ENCODE measurements at regions not wholly inside any gene's neighbourhood (a gene's known extent, or its start where the extent isn't known, plus 50 kb on each side); places are given as distances from the start of the nearest gene placed in this dataset.

- CTCF ChIA-PET: no interaction called here
- POLR2A ChIA-PET (ENCODE audit: unreplicated experiment): no interaction called here
- H3K9me2 ChIP-seq (ENCODE audit: insufficient read depth): no peaks in the 10 kb centered on the region
- no peak for DNase-seq
- H4K20me1 ChIP-seq (ENCODE audit: insufficient read depth): no peaks in the 10 kb centered on the region
- no peaks in the 10 kb centered on the region for H3F3A ChIP-seq (ENCODE audit: insufficient read depth, low read depth)
- intact Hi-C loops (cut with micrococcal nuclease; ENCODE audit: unreplicated experiment): no loop called here
- no peaks in the 10 kb centered on the region for H3K4me1 ChIP-seq (replicated peaks; ENCODE audit: insufficient read depth)
- no peaks in the 10 kb centered on the region for H3K9me3 ChIP-seq (ENCODE audit: insufficient read depth, low read depth)
- BruUV-seq (replicated peaks): no TSS peak
- H3K27me3 ChIP-seq (ENCODE audit: insufficient read depth, low read depth): peaks cover 97% of the 10 kb centered on the region
- H3K4me2 ChIP-seq: no peak overlapping the region
- H3K36me3 ChIP-seq (ENCODE audit: low read depth): no peaks in the 10 kb centered on the region
- no peak for TF ChIP-seq EZH2 (IDR thresholded peaks at IDR 0.05; ENCODE audit: low read depth)
- TF ChIP-seq, protein P1, sequence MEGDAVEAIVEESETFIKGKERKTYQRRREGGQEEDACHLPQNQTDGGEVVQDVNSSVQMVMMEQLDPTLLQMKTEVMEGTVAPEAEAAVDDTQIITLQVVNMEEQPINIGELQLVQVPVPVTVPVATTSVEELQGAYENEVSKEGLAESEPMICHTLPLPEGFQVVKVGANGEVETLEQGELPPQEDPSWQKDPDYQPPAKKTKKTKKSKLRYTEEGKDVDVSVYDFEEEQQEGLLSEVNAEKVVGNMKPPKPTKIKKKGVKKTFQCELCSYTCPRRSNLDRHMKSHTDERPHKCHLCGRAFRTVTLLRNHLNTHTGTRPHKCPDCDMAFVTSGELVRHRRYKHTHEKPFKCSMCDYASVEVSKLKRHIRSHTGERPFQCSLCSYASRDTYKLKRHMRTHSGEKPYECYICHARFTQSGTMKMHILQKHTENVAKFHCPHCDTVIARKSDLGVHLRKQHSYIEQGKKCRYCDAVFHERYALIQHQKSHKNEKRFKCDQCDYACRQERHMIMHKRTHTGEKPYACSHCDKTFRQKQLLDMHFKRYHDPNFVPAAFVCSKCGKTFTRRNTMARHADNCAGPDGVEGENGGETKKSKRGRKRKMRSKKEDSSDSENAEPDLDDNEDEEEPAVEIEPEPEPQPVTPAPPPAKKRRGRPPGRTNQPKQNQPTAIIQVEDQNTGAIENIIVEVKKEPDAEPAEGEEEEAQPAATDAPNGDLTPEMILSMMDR (conservative IDR thresholded peaks at IDR 0.05): no peak
- no peak overlapping the region for H2AFZ ChIP-seq
- H3K79me2 ChIP-seq (ENCODE audit: low read depth): no peaks in the 10 kb centered on the region
- no peak overlapping the region for H3K4me3 ChIP-seq
- no peak overlapping the region for H3K27ac ChIP-seq
These were observed 73.4 kb upstream of the TTC34 start for GRCh38 chr1:2874607-2875480.

DNA sequence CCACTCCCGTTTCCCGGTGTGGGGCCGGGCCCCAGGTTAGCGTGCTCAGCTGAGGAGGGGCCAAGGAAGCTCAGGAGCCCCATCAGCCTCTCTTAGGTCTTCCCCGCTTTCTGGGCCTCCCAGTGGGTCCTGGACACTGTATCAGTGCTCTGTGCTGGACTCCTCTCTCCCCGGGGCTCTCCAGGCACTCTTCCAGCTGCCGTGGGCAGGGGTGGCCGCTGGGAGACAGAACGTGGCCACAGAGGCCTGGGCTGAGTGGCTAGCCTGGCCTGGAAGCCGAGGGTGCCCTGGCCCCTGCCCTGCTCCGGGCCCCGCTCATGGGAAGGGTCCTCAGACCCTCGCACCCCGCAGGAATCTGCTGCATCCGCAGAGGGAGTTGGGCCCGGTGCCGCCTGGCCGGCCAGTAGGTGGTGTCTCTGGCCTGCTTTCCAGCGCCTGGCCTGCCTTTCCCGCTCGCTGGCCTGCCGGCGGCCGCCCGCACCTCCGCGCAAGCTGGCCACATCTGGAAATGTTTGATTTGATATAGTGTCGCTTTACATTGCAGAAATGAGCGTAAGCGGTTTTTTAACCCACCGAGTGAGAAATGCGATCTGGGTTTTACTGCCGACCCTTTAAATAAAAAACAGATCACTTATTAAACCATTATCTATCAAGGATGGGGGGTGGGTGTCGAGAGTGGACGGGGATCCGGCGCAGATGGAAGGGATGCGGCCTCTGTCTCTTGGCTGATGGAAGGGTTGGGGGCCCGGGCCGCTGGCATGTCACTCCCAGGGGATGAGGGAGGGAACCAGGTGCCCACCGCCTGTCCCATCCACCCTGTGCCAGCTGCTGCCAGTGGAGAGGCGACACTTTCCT is 74.4 kb upstream of the TTC34 start:
- Histone ChIP-seq H3K36me3 (ENCODE audit: low read depth) (no peaks in the 10 kb centered on the region), H4K20me1 (ENCODE audit: insufficient read depth) (no peaks in the 10 kb centered on the region), H2AFZ (no peak overlapping the region), H3K9me2 (ENCODE audit: insufficient read depth) (no peaks in the 10 kb centered on the region), H3K4me2 (no peak overlapping the region), H3K79me2 (ENCODE audit: low read depth) (no peaks in the 10 kb centered on the region), H3F3A (ENCODE audit: insufficient read depth, low read depth) (no peaks in the 10 kb centered on the region), H3K9me3 (ENCODE audit: insufficient read depth, low read depth) (no peaks in the 10 kb centered on the region), H3K27me3 (ENCODE audit: insufficient read depth, low read depth) (peaks cover 97% of the 10 kb centered on the region), H3K4me3 (no peak overlapping the region), H3K4me1 (replicated peaks; ENCODE audit: insufficient read depth) (no peaks in the 10 kb centered on the region), H3K27ac (no peak overlapping the region)
- no peak for DNase-seq
- TF ChIP-seq EZH2 (IDR thresholded peaks at IDR 0.05; ENCODE audit: low read depth): no peak
- TF ChIP-seq, protein P1 (conservative IDR thresholded peaks at IDR 0.05): no peak
- POLR2A ChIA-PET (ENCODE audit: unreplicated experiment): no interaction called here
- intact Hi-C loops (cut with micrococcal nuclease; ENCODE audit: unreplicated experiment): no loop called here
- no TSS peak for BruUV-seq (replicated peaks)
- CTCF ChIA-PET: no interaction called here

DNA sequence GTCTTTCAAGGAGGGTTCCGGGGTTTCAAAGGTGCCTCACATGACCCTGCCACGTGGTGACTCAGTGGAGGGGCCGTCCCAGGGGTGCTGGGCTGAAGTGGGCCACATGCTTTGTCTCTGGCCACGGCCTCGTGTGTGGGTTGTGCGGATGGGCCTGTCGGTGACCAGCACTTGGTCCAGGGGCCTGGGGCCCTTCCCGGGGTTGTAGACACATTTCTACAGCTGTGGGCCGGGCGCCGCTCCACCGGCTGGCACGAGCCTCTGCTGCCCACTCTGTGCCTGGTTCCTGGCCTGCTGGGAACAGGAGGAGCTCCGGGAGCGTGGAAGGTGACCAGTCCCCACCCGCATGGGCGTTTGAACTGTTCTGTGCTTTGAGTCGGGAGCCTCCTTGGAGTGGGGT is 75.4 kb upstream of the TTC34 start:
- Histone ChIP-seq H3K9me2 (ENCODE audit: insufficient read depth) (no peaks in the 10 kb centered on the region), H3K4me1 (replicated peaks; ENCODE audit: insufficient read depth) (no peaks in the 10 kb centered on the region), H3K4me3 (no peak overlapping the region), H3K9me3 (ENCODE audit: insufficient read depth, low read depth) (no peaks in the 10 kb centered on the region), H3K27ac (no peak overlapping the region), H3K79me2 (ENCODE audit: low read depth) (no peaks in the 10 kb centered on the region), H2AFZ (no peak overlapping the region), H3F3A (ENCODE audit: insufficient read depth, low read depth) (no peaks in the 10 kb centered on the region), H3K27me3 (ENCODE audit: insufficient read depth, low read depth) (peaks cover 97% of the 10 kb centered on the region), H3K4me2 (no peak overlapping the region), H4K20me1 (ENCODE audit: insufficient read depth) (no peaks in the 10 kb centered on the region), H3K36me3 (ENCODE audit: low read depth) (no peaks in the 10 kb centered on the region)
- ChIA-PET POLR2A (ENCODE audit: unreplicated experiment) (no interaction called here), CTCF (no interaction called here)
- TF ChIP-seq EZH2 (IDR thresholded peaks at IDR 0.05; ENCODE audit: low read depth): no peak
- TF ChIP-seq, protein P1 (conservative IDR thresholded peaks at IDR 0.05): no peak
- BruUV-seq (replicated peaks): no TSS peak
- DNase-seq: no peak
- intact Hi-C loops (cut with micrococcal nuclease; ENCODE audit: unreplicated experiment): no loop called here

All from PC-9 (cell line).